ENCODE measurements at regions not wholly inside any gene's neighbourhood (a gene's known extent, or its start where the extent isn't known, plus 50 kb on each side); places are given as distances from the start of the nearest gene placed in this dataset.
"Not testable (repeated sequence)": the region's sequence is repeated elsewhere in the genome, so short reads cannot be mapped to it uniquely, and the experiment has no call there.

GRCh38 chr1:172932981-172933380 is 117.8 kb downstream of the TNFSF18 start:
- H3K4me1 Mint-ChIP-seq (ENCODE audit: low read depth): peaks cover 16% of the 10 kb centered on the region
- no peak overlapping the region for H3K4me3 Mint-ChIP-seq
- ATAC-seq (replicated peaks in 1 of 2) (no peak), DNase-seq (no peak)
- no peaks in the 10 kb centered on the region for H3K9me3 Mint-ChIP-seq
- H3K36me3 Mint-ChIP-seq (ENCODE audit: insufficient read depth in 2 of 2): no peaks in the 10 kb centered on the region
- H3K27me3 Mint-ChIP-seq (ENCODE audit: low read depth): no peaks in the 10 kb centered on the region
- H3K27ac Mint-ChIP-seq: peak overlapping the region; percentile 13

- DNase-seq (no peak), ATAC-seq (replicated peaks in 1 of 2) (no peak)
- no peak overlapping the region for H3K4me3 Mint-ChIP-seq
- H3K9me3 Mint-ChIP-seq: no peaks in the 10 kb centered on the region
- no peaks in the 10 kb centered on the region for H3K36me3 Mint-ChIP-seq (ENCODE audit: insufficient read depth in 2 of 2)
- peaks cover 22% of the 10 kb centered on the region for H3K4me1 Mint-ChIP-seq (ENCODE audit: low read depth)
- H3K27ac Mint-ChIP-seq: no peak overlapping the region
- no peaks in the 10 kb centered on the region for H3K27me3 Mint-ChIP-seq (ENCODE audit: low read depth)
Measured at GRCh38 chr1:172934417-172934762, 116.4 kb downstream of the TNFSF18 start.

- no peaks in the 10 kb centered on the region for H3K36me3 Mint-ChIP-seq (ENCODE audit: insufficient read depth in 2 of 2)
- no peak overlapping the region for H3K4me3 Mint-ChIP-seq
- ATAC-seq (replicated peaks in 1 of 2): no peak
- no peaks in the 10 kb centered on the region for H3K9me3 Mint-ChIP-seq
- H3K27me3 Mint-ChIP-seq (ENCODE audit: low read depth): no peaks in the 10 kb centered on the region
- H3K27ac Mint-ChIP-seq: no peak overlapping the region
- peaks cover 22% of the 10 kb centered on the region for H3K4me1 Mint-ChIP-seq (ENCODE audit: low read depth)
- DNase-seq: no peak
Measured at GRCh38 chr1:172935062-172935592, 115.6 kb downstream of the TNFSF18 start.

GRCh38 chr1:172936088-172936645 is 114.6 kb downstream of the TNFSF18 start:
- Mint-ChIP-seq H3K27me3 (ENCODE audit: low read depth) (peaks cover 5% of the 10 kb centered on the region), H3K36me3 (ENCODE audit: insufficient read depth in 2 of 2) (no peaks in the 10 kb centered on the region), H3K4me1 (ENCODE audit: low read depth) (peaks cover 22% of the 10 kb centered on the region), H3K27ac (no peak overlapping the region), H3K9me3 (no peaks in the 10 kb centered on the region), H3K4me3 (no peak overlapping the region)
- ATAC-seq (replicated peaks in 1 of 2): no peak
- DNase-seq: no peak

GRCh38 chr1:172938681-172939080 is 112.1 kb downstream of the TNFSF18 start:
- Mint-ChIP-seq H3K27ac (no peak overlapping the region), H3K27me3 (ENCODE audit: low read depth) (peaks cover 8% of the 10 kb centered on the region), H3K9me3 (peaks cover 2 to 3% of the 10 kb centered on the region in 2 donors), H3K4me3 (no peak overlapping the region), H3K4me1 (ENCODE audit: low read depth) (peaks cover 13% of the 10 kb centered on the region), H3K36me3 (ENCODE audit: insufficient read depth in 2 of 2) (peaks cover 1 to 4% of the 10 kb centered on the region in 2 donors)
- peak in 1 of 2 donors; percentile 44 for ATAC-seq (replicated peaks in 1 of 2)
- DNase-seq: no peak

GRCh38 chr1:172939475-172939874 is 111.3 kb downstream of the TNFSF18 start:
- Mint-ChIP-seq H3K27ac (no peak overlapping the region), H3K4me1 (ENCODE audit: low read depth) (peaks cover 6% of the 10 kb centered on the region), H3K9me3 (peaks cover 2 to 3% of the 10 kb centered on the region in 2 donors), H3K36me3 (ENCODE audit: insufficient read depth in 2 of 2) (peaks cover 1 to 4% of the 10 kb centered on the region in 2 donors), H3K27me3 (ENCODE audit: low read depth) (peaks cover 8% of the 10 kb centered on the region), H3K4me3 (no peak overlapping the region)
- ATAC-seq (replicated peaks in 1 of 2) (no peak), DNase-seq (no peak)

- Mint-ChIP-seq H3K27ac (no peak overlapping the region), H3K9me3 (peaks cover 2 to 3% of the 10 kb centered on the region in 2 donors), H3K27me3 (ENCODE audit: low read depth) (peaks cover 9% of the 10 kb centered on the region), H3K36me3 (ENCODE audit: insufficient read depth in 2 of 2) (peaks cover 1 to 4% of the 10 kb centered on the region in 2 donors), H3K4me1 (ENCODE audit: low read depth) (peaks cover 6% of the 10 kb centered on the region), H3K4me3 (no peak overlapping the region)
- DNase-seq (no peak), ATAC-seq (replicated peaks in 1 of 2) (no peak)
Measured at GRCh38 chr1:172940174-172940855, 110.4 kb downstream of the TNFSF18 start.

GRCh38 chr1:172941471-172941870 is 109.3 kb downstream of the TNFSF18 start:
- Mint-ChIP-seq H3K27me3 (ENCODE audit: low read depth) (peaks cover 15% of the 10 kb centered on the region), H3K4me1 (ENCODE audit: low read depth) (peaks cover 6% of the 10 kb centered on the region), H3K36me3 (ENCODE audit: insufficient read depth in 2 of 2) (peaks cover 1 to 4% of the 10 kb centered on the region in 2 donors), H3K4me3 (no peak overlapping the region), H3K27ac (no peak overlapping the region), H3K9me3 (peaks cover 2 to 3% of the 10 kb centered on the region in 2 donors)
- DNase-seq (no peak), ATAC-seq (replicated peaks in 1 of 2) (no peak)

GRCh38 chr1:172941945-172942344 is 108.8 kb downstream of the TNFSF18 start:
- Mint-ChIP-seq H3K27me3 (ENCODE audit: low read depth) (peaks cover 15% of the 10 kb centered on the region), H3K4me3 (no peak overlapping the region), H3K4me1 (ENCODE audit: low read depth) (peaks cover 8% of the 10 kb centered on the region), H3K9me3 (peaks cover 2 to 3% of the 10 kb centered on the region in 2 donors), H3K27ac (no peak overlapping the region), H3K36me3 (ENCODE audit: insufficient read depth in 2 of 2) (peaks cover 1 to 4% of the 10 kb centered on the region in 2 donors)
- DNase-seq (no peak), ATAC-seq (replicated peaks in 1 of 2) (no peak)

GRCh38 chr1:172943138-172943537 is 107.6 kb downstream of the TNFSF18 start:
- H3K4me3 Mint-ChIP-seq; H3K9me3 Mint-ChIP-seq; H3K27ac Mint-ChIP-seq; ATAC-seq (replicated peaks in 1 of 2); DNase-seq; H3K36me3 Mint-ChIP-seq (ENCODE audit: insufficient read depth in 2 of 2): not testable (repeated sequence)
- Mint-ChIP-seq H3K27me3 (ENCODE audit: low read depth) (peaks cover 20% of the 10 kb centered on the region), H3K4me1 (ENCODE audit: low read depth) (peaks cover 20% of the 10 kb centered on the region)

GRCh38 chr1:172944931-172945330 is 105.8 kb downstream of the TNFSF18 start:
- Mint-ChIP-seq H3K9me3 (peaks cover 2 to 3% of the 10 kb centered on the region in 2 donors), H3K27ac (no peak overlapping the region), H3K27me3 (ENCODE audit: low read depth) (peaks cover 30% of the 10 kb centered on the region), H3K4me3 (no peak overlapping the region), H3K4me1 (ENCODE audit: low read depth) (peaks cover 20% of the 10 kb centered on the region), H3K36me3 (ENCODE audit: insufficient read depth in 2 of 2) (peaks cover 1 to 4% of the 10 kb centered on the region in 2 donors)
- DNase-seq (no peak), ATAC-seq (replicated peaks in 1 of 2) (no peak)

- ATAC-seq (replicated peaks in 1 of 2): peak in 1 of 2 donors; percentile 48
- Mint-ChIP-seq H3K4me3 (no peak overlapping the region), H3K9me3 (peaks cover 2 to 3% of the 10 kb centered on the region in 2 donors), H3K27me3 (ENCODE audit: low read depth) (peaks cover 32% of the 10 kb centered on the region), H3K4me1 (ENCODE audit: low read depth) (peaks cover 20% of the 10 kb centered on the region), H3K36me3 (ENCODE audit: insufficient read depth in 2 of 2) (peaks cover 1 to 4% of the 10 kb centered on the region in 2 donors), H3K27ac (no peak overlapping the region)
- DNase-seq: no peak
Measured at GRCh38 chr1:172946814-172947507, 103.8 kb downstream of the TNFSF18 start.

GRCh38 chr1:172948457-172948856 is 102.3 kb downstream of the TNFSF18 start:
- Mint-ChIP-seq H3K27me3 (ENCODE audit: low read depth) (peaks cover 47% of the 10 kb centered on the region), H3K9me3 (no peaks in the 10 kb centered on the region), H3K27ac (no peak overlapping the region), H3K4me1 (ENCODE audit: low read depth) (peaks cover 24% of the 10 kb centered on the region), H3K36me3 (ENCODE audit: insufficient read depth in 2 of 2) (peaks cover 0 to 1% of the 10 kb centered on the region in 2 donors), H3K4me3 (no peak overlapping the region)
- ATAC-seq (replicated peaks in 1 of 2) (peak; percentile 98), DNase-seq (peak; percentile 38 to 46)

Measured in activated T-cell treated with anti-CD3 and anti-CD28 coated beads, Interleukin-2, amount 50 U/mL, for 72 hours (primary cell).